SU-DHL-6 (cell line): ENCODE measurements at regions not wholly inside any gene's neighbourhood (a gene's known extent, or its start where the extent isn't known, plus 50 kb on each side); places are given as distances from the start of the nearest gene placed in this dataset.

Experiments used
- CTCF ChIP-seq: fragments of 200-600 bp; sonication (generic); IDR thresholded peaks from one replicate; pipeline ENCODE4 v1.5.1; 2017; ENCODE audit warnings: antibody characterized with exemption, mild to moderate bottlenecking, low read length, moderate library complexity; ENCODE audit not compliant: insufficient read depth, poor library complexity, severe bottlenecking
- EZH2phosphoT487 ChIP-seq: fragments of 200-600 bp; sonication (generic), shearing (Covaris generic); conservative IDR thresholded peaks from 2 replicates; pipeline ENCODE4 v1.6.1; 2018; ENCODE audit warnings: mild to moderate bottlenecking, antibody characterized with exemption, low read length, moderate library complexity, mixed read lengths

GRCh38 chr12:69106482-69107118 is 132.8 kb upstream of the CPSF6 start:
- TF ChIP-seq CTCF = no peak
- no peak for TF ChIP-seq EZH2phosphoT487
